Keratinocyte (primary cell): ENCODE measurements at regions not wholly inside any gene's neighbourhood (a gene's known extent, or its start where the extent isn't known, plus 50 kb on each side); places are given as distances from the start of the nearest gene placed in this dataset.

Experiments used
- DNase-seq: peaks from one replicate; pipeline ENCODE4 v3.0.0-alpha.2; 2011; ENCODE audit warnings: low read depth, missing footprints, low spot score
- FAIRE-seq: peaks from 2 replicates; lab custom pipeline; 2011; peaks lifted over from hg19 to GRCh38; lab: Jason Lieb, UNC
- H2AFZ ChIP-seq: 2 replicates; pipeline ENCODE4 v1.6.0; 2012; ENCODE audit warnings: low read length, control low read depth, inconsistent platforms; ENCODE audit not compliant: control insufficient read depth
- H3K27ac ChIP-seq: 2 replicates; pipeline ENCODE4 v1.5.1; 2011; ENCODE audit warnings: low read length; ENCODE audit not compliant: control insufficient read depth, insufficient read depth
- H3K27me3 ChIP-seq: 3 replicates; pipeline ENCODE4 v1.6.0; 2011; ENCODE audit warnings: low read length; ENCODE audit not compliant: control insufficient read depth, insufficient read depth; ENCODE audit errors: extremely low read depth
- H3K36me3 ChIP-seq, 2 experiments: 2 replicates in 1 of 2; 3 replicates in 1 of 2; pipeline ENCODE4 v1.5.1; 2011; ENCODE audit warnings: low read length in 2 of 2, mild to moderate bottlenecking in 1 of 2; ENCODE audit not compliant: control insufficient read depth in 2 of 2, insufficient read depth in 2 of 2; ENCODE audit errors: extremely low read depth in 1 of 2
- H3K4me1 ChIP-seq: 3 replicates; pipeline ENCODE4 v1.5.1; 2011; ENCODE audit warnings: low read length; ENCODE audit not compliant: control insufficient read depth, insufficient read depth; ENCODE audit errors: extremely low read depth
- H3K4me2 ChIP-seq: 3 replicates; pipeline ENCODE4 v1.6.0; 2011; ENCODE audit warnings: low read depth, low read length; ENCODE audit not compliant: control insufficient read depth, insufficient read depth; ENCODE audit errors: extremely low read depth
- H3K4me3 ChIP-seq, 3 experiments: fragments of 200-600 bp in 1 of 3; sonication (generic) in 1 of 3; 2 replicates in 2 of 3; 3 replicates in 1 of 3; pipeline ENCODE4 v1.5.1; 2011 to 2016; ENCODE audit warnings: low read length in 3 of 3, mild to moderate bottlenecking in 3 of 3, control low read depth in 2 of 3, inconsistent platforms in 1 of 3, low read depth in 1 of 3, mixed read lengths in 1 of 3, mixed run types in 1 of 3, moderate library complexity in 1 of 3; ENCODE audit not compliant: control insufficient read depth in 2 of 3, insufficient read depth in 2 of 3; ENCODE audit errors: extremely low read depth in 1 of 3
- H3K79me2 ChIP-seq: 2 replicates; pipeline ENCODE4 v1.6.0; 2012; ENCODE audit warnings: low read length; ENCODE audit not compliant: control insufficient read depth, insufficient read depth
- H3K9ac ChIP-seq: 3 replicates; pipeline ENCODE4 v1.6.0; 2011; ENCODE audit warnings: low read length; ENCODE audit not compliant: control insufficient read depth, insufficient read depth; ENCODE audit errors: extremely low read depth
- H3K9me1 ChIP-seq: 3 replicates; pipeline ENCODE4 v1.6.0; 2011; ENCODE audit warnings: low read length; ENCODE audit not compliant: control insufficient read depth, insufficient read depth; ENCODE audit errors: extremely low read depth
- H3K9me3 ChIP-seq: 2 replicates; pipeline ENCODE4 v1.5.1; 2012; ENCODE audit warnings: low read depth, low read length; ENCODE audit not compliant: control insufficient read depth
- H4K20me1 ChIP-seq: 3 replicates; pipeline ENCODE4 v1.6.0; 2011; ENCODE audit warnings: low read length; ENCODE audit not compliant: control insufficient read depth, insufficient read depth; ENCODE audit errors: extremely low read depth
- EZH2 ChIP-seq: IDR thresholded peaks from one replicate; pipeline ENCODE4 v1.6.1; 2012; ENCODE audit warnings: inconsistent platforms, mild to moderate bottlenecking, low read length, moderate library complexity
- dilution Hi-C: fragments of 300-500 bp; cut with MboI; formaldehyde crosslinking; loops from one replicate; pipeline ENCODE4 v1.7.0; 2020; ENCODE audit warnings: low sequenced_read_pairs; ENCODE audit not compliant: extremely low pct_ligation_motif_present
- TF ChIP-seq, protein P1 (sequence below), 3 experiments: IDR thresholded peaks in 1 of 3; conservative IDR thresholded peaks in 1 of 3; optimal IDR thresholded peaks in 1 of 3; 2 replicates in 2 of 3; 3 replicates in 1 of 3; pipeline versions ENCODE3 to v1.5.1; 2011; ENCODE audit warnings: low read length in 3 of 3, mild to moderate bottlenecking in 3 of 3, moderate library complexity in 2 of 3, control low read depth in 1 of 3, inconsistent platforms in 1 of 3; ENCODE audit not compliant: insufficient read depth in 2 of 3; ENCODE audit errors: extremely low read depth in 1 of 3

DNA sequence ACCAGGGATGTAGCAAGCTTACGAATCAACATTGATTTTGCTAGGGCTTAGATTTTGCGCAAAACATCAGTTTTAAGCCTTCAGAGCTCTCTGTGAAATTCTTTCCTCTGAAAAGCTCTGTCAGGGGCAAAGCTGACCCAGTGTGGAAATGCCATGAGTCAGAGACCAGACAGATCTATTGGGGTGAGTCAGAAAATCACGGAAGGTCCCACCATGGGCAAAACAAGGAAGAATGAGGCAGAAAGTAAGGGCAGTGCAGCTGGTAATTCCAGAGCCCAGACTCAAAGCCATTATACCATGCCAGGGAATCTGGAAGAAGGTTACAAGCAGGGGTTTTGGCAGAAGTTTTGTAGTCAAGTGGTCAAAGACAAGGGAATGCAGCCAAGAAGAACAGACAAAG lies 256.6 kb upstream of the CTAGE1 start:
- Histone ChIP-seq H3K4me3 (no peak overlapping the region), H3K9ac (no peak overlapping the region), H3K9me3 (no peaks in the 10 kb centered on the region), H3K27me3 (peaks cover 11% of the 10 kb centered on the region), H2AFZ (no peak overlapping the region), H3K27ac (no peak overlapping the region), H3K4me2 (no peak overlapping the region), H3K36me3 (no peaks in the 10 kb centered on the region), H3K9me1 (no peaks in the 10 kb centered on the region), H3K4me1 (no peaks in the 10 kb centered on the region), H3K79me2 (no peaks in the 10 kb centered on the region), H4K20me1 (no peaks in the 10 kb centered on the region)
- no peak for DNase-seq
- no peak for FAIRE-seq
- dilution Hi-C loops, result no loop called here
- TF ChIP-seq, protein P1, sequence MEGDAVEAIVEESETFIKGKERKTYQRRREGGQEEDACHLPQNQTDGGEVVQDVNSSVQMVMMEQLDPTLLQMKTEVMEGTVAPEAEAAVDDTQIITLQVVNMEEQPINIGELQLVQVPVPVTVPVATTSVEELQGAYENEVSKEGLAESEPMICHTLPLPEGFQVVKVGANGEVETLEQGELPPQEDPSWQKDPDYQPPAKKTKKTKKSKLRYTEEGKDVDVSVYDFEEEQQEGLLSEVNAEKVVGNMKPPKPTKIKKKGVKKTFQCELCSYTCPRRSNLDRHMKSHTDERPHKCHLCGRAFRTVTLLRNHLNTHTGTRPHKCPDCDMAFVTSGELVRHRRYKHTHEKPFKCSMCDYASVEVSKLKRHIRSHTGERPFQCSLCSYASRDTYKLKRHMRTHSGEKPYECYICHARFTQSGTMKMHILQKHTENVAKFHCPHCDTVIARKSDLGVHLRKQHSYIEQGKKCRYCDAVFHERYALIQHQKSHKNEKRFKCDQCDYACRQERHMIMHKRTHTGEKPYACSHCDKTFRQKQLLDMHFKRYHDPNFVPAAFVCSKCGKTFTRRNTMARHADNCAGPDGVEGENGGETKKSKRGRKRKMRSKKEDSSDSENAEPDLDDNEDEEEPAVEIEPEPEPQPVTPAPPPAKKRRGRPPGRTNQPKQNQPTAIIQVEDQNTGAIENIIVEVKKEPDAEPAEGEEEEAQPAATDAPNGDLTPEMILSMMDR (optimal IDR thresholded peaks at IDR 0.05 in 1 of 3, IDR thresholded peaks at IDR 0.05 in 1 of 3, conservative IDR thresholded peaks at IDR 0.05 in 1 of 3; ENCODE audit: extremely low read depth in 1 of 3, insufficient read depth in 2 of 3, low read length in 3 of 3), result no peak
- TF ChIP-seq EZH2, result no peak

DNA sequence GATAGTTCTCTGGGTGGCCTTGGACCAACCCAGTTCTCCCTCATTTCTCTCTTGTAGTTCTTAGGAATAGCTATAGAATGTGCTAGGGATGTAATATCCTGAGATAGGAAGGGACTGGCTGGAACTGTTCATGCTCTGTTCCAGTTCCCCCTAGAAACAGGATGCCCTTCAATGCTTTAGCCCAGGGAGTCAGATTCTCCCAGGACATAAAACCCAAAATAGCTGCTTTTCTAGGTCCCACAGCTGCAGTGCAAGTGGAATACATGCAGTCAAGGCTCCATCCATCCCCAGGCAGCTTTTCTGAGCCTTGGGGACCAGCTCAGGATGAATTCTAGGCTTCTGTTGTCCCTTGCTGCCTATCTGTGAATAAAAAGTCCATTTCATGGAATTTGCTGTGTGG lies 257.3 kb upstream of the CTAGE1 start:
- Histone ChIP-seq H3K9me3 (no peaks in the 10 kb centered on the region), H3K36me3 (no peaks in the 10 kb centered on the region), H3K4me3 (no peak overlapping the region), H4K20me1 (no peaks in the 10 kb centered on the region), H3K9ac (no peak overlapping the region), H2AFZ (no peak overlapping the region), H3K27ac (no peak overlapping the region), H3K27me3 (peaks cover 15% of the 10 kb centered on the region), H3K4me2 (no peak overlapping the region), H3K4me1 (no peaks in the 10 kb centered on the region), H3K79me2 (no peaks in the 10 kb centered on the region), H3K9me1 (no peaks in the 10 kb centered on the region)
- no peak for FAIRE-seq
- TF ChIP-seq EZH2, result no peak
- TF ChIP-seq, protein P1 (optimal IDR thresholded peaks at IDR 0.05 in 1 of 3, IDR thresholded peaks at IDR 0.05 in 1 of 3, conservative IDR thresholded peaks at IDR 0.05 in 1 of 3; ENCODE audit: extremely low read depth in 1 of 3, insufficient read depth in 2 of 3, low read length in 3 of 3), result no peak
- DNase-seq, result no peak
- dilution Hi-C loops, result no loop called here
